Renal cortical epithelial cell (primary cell): ENCODE measurements at regions not wholly inside any gene's neighbourhood (a gene's known extent, or its start where the extent isn't known, plus 50 kb on each side); places are given as distances from the start of the nearest gene placed in this dataset.
A peak's percentile ranks its signal among the peaks of the same experiment; 100 is the strongest.

ENCODE experiments used
- DNase-seq: peaks from one replicate; pipeline ENCODE4 v3.0.0-alpha.2; 2011; ENCODE audit warnings: low read depth

DNA sequence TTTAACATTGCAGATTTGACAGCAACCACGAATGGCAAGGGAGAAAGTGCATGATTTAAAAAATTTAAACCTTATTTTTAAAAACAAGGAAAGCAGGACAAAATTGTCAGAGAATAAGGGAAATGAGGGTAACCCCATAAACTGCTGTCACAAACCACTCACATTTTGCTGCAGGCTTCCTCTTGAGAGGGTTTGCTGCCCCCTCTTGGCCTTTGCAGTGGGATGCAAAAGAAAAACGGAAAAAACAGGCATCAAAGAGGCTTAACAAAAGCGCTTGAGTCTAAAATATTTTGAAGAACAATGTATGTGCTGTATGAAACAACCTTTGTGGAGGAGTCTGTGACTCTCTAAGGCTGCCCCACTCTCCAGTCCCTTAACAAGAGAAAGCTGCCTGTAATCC, 91.6 kb downstream of the TMX3 start:
- peak; percentile 57 for DNase-seq

DNA sequence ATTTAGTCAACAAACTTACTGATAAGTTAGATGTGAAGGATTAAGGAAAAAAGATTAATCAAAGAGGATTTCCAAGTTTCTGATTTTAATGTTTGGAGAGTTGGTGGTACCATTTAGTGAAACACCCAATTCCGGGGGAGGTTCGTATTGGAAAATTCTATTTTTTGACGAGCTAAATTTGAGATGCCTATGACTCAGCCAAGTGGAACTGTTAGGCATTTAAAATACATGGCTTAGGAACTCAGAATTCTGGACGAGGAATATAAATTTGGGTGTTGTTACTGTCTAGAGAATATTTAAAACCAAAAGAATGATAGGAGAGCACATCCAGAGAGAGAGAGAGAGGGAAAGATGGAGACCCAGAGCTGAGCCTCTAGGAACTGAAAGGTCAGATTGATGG, 103.6 kb downstream of the TMX3 start:
- no peak for DNase-seq

DNA sequence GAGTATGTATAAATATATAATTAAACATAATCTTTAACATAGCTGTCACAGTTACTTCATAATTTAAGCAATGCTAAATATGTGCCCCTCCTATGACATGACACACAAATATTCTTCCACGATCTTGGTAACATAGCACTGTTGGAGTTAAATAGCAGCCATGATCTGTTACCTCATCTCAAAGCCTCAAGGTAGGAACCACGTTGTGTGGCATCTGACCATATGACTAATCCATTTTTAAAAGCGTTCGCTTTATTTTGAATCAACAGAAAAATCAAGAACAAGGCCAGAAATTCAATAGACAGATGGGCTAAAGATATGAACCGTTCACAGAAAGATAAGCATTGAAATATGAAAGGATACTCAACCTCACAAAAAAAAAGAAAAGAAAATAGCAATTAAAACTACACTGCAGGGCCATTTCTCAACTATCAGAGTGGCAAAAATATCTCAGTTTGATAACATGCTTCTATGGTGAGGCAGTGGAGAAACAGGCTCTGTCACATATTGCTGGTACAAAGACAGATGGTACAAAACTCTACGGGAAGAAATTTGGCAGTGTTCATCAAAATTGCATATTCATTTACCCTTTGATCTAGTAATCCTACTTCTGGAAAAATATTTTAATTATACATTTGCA, 105.9 kb downstream of the TMX3 start:
- DNase-seq = no peak

DNA sequence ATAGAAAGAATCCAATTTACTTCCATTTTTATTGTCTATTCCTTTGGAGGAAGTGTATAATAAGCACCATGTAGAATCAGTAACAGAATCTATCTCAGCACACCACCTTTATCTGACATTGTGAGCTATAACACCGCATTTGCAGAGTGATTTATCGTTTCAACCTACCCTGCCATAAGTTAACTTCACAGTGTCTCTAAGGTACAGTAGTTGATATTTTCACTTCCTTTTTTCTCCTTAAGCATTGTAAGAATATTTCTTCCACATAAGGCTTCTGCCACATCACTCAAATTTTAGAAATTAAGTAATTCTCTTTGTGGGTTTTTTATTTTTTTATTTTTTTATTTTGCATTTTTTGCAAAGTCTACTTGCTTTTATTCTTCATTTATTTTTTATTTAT, 107.1 kb downstream of the TMX3 start:
- no peak for DNase-seq

DNA sequence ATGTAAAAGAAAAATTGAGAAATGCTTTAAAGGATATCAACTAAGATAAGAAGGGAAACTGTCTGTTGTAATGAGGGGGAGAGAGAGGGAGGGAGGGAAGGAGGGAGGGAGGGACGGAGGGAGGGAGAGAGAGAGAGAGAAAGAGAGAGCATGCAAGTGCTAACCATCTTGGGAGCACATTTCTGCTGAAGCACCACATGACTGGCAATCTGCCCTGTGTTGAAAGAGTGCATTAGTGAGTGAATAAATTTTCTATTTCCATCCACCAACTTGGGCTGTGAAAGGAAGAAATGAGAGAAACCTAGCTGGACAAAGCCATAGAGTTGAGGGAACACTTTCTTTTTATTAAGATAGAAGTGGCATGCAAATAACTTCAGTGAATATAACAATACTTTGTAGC, 110.7 kb downstream of the TMX3 start:
- no peak for DNase-seq

DNA sequence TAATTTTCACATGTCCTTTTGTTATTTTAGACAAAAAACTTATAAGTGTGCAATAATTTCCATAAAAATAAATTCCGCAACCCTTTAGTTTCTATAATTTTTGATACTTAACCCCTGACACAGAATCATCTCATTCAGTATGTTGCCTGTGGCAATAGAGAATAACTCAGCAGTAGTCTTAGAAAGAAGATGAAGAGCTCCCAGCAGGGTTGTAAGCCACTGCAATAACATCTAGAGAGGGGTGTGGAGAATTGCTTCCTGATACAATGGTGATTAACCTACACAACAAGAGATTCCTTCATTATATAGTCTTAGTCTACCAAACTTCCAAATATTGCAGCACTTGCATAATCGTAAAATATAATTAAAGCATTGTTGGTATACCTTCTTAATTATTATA, 118.9 kb downstream of the TMX3 start:
- DNase-seq = no peak

DNA sequence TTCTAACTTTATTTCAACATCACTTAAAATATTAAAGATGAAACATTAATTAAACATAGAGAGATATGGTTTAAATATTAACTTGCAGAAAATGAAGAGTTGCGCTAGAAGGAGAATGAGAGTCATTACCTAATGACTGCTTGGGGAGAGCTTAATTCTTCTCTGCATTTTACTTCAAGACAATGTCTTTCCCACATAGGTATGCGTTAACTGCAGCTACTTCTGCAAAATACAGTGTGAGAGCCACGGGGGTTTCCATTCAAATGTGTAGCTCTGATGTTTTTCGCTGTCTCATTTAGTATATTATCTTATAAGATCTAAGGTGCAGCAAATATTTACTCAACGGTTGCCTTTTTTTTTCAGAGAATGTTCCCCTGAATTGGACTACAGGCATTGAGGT, 126.7 kb downstream of the TMX3 start:
- no peak for DNase-seq

DNA sequence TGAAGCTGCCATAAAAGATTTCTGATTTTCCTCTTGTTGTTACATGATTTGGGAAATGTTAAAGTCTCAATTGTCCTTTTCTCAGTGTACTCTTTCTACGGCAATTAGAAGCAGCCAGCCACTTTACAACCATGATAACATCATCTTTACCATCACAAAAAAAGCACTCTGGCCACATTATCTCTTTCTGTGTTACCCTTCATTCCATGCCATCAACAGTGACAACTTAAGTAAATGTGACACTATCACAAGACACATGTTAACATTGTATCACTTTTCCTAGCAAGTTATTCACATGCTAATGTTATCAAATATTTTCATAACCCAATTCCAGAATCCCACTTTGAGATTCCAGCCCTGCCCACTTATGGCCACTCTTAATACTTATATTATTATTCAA, 131.2 kb downstream of the TMX3 start:
- DNase-seq = no peak

DNA sequence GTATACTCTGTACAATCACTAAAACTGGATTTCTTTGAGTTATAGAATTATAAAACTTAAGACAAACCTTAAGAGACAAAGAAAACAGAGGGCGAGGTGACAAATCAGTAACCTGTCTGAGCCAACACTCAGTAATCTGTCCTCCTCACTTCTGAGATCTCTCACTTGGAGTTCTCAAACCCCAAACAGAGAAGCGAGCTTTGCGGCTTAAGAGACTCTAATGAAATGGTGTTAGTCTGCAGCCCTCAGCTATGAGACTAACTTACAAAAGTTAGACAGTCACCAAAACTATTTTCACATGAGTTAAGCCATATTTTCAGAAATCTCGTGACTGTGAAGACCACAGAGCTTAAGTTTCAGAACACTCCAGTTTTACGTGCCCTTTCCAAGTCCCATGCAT, 140.6 kb downstream of the TMX3 start:
- DNase-seq = no peak

DNA sequence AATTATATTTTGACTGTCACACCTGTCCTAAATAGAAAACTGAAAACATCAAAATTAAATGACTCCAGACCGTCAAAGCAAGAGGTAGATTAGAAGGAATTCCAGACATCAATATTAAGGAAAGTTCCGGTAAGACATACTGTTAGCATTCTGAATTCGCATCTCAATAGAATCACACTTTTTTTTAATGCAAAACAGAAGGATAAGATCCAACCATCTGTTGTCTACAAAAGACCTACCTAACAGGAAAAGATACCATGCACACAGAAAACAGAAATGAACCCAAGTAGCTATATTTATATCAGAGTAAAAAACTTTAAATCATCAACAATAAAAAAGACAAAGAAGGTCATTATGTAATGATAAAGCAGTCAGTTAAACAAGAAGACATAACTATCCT, 145.0 kb downstream of the TMX3 start:
- DNase-seq = no peak

DNA sequence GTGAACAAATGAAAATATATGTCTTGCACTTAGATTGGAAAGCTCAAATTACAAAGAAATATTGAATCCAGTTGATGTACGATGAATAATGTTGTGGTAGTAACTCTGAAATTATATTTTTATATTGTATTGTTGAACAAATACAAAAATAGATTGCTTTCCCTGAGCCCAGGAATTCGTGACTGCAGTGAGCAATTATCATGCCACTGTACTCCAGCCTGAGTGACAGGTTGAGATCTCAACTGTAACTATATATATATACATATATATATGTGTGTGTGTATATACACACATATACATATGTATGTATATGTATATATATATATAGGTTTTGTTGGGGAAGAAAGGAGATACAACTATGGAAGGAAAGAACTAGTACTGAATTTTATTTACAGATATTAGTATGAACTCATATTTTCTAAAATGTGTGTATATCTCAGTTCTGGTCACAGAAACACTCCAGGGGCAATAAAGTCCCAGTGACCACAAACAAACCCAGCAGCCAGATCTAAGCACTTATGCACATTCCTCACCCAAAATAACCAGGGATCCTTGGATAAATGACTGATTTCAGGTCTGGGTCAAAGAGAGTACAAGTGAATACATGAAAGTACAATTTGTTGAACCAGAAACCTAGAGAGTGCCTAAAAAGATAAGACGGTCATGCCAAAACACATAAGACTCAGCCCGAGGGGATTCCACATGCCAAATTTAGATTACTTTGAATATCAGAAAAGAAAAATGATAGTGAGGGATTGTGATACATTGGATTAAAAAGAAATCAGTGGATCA, 146.3 kb downstream of the TMX3 start:
- DNase-seq = no peak

DNA sequence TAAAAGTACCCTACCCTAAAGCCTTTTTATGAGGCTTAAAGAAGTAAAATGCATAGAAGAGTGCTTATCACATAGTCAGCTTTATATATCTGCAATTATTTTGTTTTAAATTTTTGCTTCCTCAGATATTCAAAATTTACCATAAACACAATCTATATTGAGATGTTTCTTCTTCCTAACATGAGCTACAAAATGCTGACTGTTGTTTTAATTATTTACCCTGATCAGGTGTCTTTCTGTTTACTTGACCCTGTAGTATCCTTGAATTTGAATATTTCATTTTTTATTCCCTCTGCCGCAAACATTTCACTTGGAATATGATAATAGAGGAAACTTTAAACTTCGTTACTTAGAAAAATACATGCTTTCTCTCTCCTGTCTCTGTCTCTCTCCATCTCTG, 147.9 kb downstream of the TMX3 start:
- DNase-seq = no peak

DNA sequence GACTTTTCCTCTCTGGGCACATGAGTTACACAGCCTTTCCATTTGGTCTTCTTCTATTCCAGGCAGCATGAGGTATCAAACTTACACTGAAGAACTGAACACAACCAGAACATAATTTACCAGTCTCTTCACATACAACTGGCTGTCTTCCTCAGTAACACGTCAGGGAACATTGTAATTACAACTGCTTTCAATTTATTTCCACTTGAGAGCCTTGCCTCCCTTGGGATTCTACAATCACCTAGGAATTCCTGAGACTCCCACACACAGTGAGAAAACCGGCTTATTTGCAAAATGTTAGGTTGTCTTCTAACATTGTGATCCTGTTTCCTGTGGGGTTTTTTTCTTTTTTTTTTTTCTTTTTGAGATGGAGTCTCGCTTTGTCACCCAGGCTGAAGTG, 149.9 kb downstream of the TMX3 start:
- peak; percentile 9 for DNase-seq

DNA sequence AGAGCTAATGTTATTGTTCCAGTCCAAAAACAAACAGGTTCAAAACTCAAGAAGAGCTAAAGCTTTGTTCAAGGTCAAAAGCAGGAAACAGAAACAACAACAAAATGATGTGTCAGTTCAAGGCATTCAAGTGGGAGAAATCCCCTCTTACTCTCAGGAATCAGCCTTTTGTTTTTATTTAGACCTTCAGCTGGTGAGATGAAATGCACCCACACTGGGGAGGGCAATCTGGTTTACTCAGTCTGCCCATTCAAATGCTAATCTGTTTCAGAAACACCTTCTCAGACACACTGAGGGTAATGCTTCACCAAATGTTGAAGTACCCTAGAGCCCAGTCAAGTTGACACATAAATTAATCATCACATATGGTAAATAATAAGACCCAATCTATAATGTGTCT, 150.6 kb downstream of the TMX3 start:
- no peak for DNase-seq

DNA sequence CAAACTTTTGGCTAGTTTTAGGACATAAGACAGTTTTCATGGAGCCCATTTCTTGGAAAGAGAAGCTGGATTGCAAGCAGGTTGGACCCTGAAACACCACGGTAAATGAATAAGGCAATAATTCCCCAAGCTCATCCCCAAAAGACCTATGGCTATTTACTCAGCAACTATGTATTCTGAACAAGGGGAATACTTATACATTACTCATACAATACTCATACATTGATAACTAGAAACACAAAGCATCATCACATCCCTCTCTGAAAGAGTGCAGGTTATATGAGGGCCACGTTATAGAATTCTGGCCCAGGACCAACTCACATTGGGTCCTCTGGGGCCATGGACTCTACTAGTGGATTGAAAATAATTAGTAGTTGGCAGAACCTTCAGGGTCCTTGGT, 154.8 kb downstream of the TMX3 start:
- DNase-seq = no peak

DNA sequence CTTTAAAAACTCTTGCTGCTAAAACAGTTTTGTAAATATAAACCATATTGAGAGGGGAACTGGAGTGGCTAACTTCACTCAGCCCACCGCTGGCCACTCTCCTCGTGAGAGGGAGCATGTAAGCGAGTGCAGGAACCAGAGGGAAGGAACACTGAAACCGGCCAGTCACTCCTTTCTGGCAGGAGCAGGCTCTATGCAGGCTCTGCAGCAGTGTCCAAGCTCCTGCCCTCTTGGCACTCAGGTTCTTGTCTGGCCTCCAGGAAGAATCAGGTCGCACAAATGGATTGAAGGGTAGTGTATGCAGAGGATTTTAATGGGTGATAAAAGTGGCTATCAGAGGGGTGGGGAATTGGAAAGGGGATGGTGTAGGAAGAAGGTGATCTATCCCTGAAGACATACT, 157.7 kb downstream of the TMX3 start:
- no peak for DNase-seq

DNA sequence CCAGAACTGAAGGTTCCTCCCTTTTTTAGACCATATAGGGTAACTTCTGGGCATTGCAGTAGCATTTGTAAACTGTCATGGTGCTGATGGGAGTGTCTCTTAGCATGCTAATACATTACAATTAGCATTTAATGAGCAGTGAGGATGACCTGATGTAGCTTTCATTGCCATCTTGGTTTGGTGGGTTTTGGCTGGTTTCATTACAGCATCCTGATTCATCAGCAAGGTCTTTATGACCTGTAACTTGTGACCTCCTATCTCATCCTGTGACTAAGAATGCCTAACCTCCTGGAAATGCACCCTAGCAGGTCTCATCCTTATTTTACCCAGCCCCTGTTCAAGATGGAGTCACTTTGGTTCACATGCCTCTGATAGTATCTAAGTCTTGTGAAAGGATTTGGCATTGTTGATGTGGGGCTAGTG, 159.0 kb downstream of the TMX3 start:
- DNase-seq = peak; percentile 6

DNA sequence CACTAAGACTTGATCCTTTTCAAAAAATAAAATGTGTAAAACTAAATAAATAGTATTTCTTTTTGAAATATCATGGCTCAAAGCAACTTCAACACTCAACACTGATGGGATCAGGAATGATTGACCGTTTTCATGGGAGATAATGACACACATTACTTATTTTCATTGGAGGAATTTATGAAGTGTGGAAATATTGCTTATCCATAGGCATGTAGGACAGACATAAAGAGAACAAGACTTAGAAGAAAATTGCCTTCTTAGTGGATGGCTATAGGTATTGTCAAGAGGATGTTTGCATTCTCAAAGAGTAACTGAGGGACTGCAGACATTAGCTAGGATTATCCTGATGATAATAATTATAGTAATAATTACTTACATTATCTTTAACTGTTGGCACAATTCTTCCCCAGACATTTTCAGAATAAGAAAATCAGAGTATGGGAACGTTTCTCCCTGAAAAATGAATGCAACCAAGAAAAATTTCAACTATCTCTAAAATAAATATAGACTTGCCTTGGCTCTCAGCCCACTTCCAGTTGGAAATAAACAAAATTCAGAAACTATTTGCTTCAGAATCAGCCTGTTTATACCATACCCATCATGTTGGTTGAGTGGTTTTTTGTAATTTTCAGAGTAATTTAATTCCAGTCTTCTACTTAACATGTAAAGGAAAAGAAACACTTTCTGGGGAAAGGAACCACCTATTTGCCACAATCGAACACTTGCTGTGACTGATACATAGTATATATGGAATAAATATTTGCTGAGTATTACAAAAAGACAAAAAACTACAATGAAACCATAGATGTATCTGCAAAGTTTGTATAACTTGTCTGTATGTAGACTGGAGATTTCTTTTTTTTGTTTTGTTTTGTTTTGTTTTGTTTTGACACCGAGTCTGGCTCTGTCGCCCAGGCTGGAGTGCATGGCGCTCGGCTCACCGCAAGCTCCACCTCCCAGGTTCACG, 165.7 kb downstream of the TMX3 start:
- no peak for DNase-seq

DNA sequence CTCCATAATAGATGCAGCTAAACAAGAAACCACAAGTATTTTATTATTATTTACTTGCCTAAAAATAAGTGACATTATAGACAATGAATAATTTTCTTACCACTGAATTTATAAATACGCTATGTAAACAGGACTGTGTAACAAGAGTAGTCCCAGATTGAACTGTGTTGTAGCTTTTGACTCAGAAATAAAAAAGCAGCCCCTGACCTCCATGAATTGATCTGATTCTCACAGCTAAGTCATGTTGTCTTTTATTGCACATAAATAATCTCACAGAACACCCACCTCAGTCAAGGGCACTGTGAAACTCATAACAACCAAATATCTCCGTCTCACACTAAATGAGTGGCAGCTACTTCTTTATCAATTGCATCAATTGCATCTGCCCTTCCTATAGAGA, 171.6 kb downstream of the TMX3 start:
- no peak for DNase-seq

DNA sequence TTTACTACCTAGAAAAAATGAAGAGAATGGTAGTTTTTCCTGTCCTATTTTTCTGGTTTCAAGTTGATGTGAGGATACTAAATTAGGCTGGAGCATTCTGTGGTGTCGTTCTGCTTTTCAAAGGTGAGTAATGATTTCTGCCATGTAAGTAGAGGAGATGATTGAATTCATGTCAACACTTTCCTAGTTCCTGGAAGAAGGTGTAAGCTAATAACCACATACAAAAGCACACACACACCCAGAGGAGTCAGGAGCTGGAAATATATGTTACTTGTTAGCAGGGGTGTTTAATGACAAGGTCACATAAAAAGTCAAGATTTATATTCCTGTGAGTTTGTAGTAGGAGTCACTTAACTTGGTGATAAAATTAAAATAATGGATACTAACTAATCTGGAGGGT, 172.1 kb downstream of the TMX3 start:
- DNase-seq = no peak

DNA sequence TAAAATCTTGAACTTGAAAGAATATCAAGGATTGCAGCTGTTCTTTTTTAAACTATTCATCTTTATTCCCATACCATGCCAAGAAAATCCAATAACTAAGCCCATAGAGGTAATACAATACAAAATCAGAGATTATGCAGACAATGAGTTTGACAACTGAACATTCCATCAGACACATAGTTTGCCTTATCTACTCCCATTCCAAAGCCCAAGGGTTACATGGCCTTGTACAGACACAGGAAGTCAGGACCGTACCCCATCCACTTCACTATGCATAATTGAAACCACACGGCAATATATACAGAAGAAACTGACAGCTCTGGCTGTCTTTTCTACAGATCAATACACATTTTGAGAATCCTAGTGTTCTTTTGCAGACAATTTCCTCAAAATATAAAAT, 181.3 kb downstream of the TMX3 start:
- no peak for DNase-seq

DNA sequence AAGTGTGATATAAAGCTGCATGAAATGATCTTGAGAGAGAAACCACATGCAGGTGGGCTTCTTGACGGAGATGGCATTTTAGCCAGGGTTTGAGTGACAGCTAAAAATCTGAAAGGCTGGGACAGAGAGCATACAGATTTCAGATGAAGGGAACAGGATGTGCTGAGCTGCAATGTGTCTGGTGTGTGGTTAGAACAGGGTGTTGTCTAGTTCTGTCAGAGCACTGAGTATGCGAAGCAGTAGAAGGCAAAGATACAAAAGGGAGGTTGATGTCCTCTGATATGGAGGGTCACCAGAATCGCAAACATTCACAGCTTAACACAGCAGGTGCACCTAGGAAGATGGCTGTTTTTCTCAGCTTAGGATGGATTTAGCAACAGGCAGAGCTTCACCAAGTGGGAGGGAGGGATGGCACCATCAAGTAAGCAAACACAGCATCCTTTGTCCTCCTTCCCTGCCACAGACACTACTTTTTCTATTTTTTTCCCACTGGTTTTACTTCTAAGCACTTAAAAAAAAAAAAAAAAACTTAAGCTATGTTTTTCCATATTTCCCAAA, 182.5 kb downstream of the TMX3 start:
- DNase-seq = no peak
